PC-9 (cell line): ENCODE measurements at regions not wholly inside any gene's neighbourhood (a gene's known extent, or its start where the extent isn't known, plus 50 kb on each side); places are given as distances from the start of the nearest gene placed in this dataset.

ENCODE experiments used
- BruUV-seq: library from RNA; stranded (reverse); fragments of 400-500 nt; replicated peaks from 2 replicates; lab custom pipeline; 2021; lab: Mats Ljungman, UMichigan
- CTCF ChIA-PET: fragments of 300-600 bp; sonication (Branson Sonifier 250); formaldehyde crosslinking; loops from one replicate; lab custom pipeline; 2022; ENCODE audit warnings: antibody characterized with exemption; lab: Charles Lee
- POLR2A ChIA-PET: fragments of 300-600 bp; sonication (Branson Sonifier 250); formaldehyde crosslinking; loops from one replicate; lab custom pipeline; 2022; ENCODE audit warnings: antibody characterized with exemption; ENCODE audit not compliant: unreplicated experiment; lab: Charles Lee
- DNase-seq, 2 experiments: peaks; one replicate each; pipeline versions ENCODE4 v3.0.0 to v3.0.0-alpha.2; 2015 to 2022; ENCODE audit warnings: mixed read lengths in 1 of 2
- H2AFZ ChIP-seq: fragments of 200-600 bp; sonication (generic); 2 replicates; pipeline ENCODE4 v1.8.1; 2017; ENCODE audit warnings: antibody characterized with exemption
- H3F3A ChIP-seq: fragments of 200-600 bp; sonication (generic); 2 replicates; pipeline ENCODE4 v1.8.1; 2017; ENCODE audit warnings: antibody characterized with exemption, mild to moderate bottlenecking, low read depth; ENCODE audit not compliant: insufficient read depth
- H3K27ac ChIP-seq: fragments of 200-600 bp; sonication (generic); 2 replicates; pipeline ENCODE4 v1.6.1; 2016; ENCODE audit warnings: mixed run types
- H3K27me3 ChIP-seq: fragments of 200-600 bp; sonication (generic); 2 replicates; pipeline ENCODE4 v1.6.1; 2016; ENCODE audit warnings: low read depth, mixed run types; ENCODE audit not compliant: insufficient read depth
- H3K36me3 ChIP-seq: fragments of 200-600 bp; sonication (generic); 2 replicates; pipeline ENCODE4 v1.6.1; 2016; ENCODE audit warnings: low read depth, mixed run types
- H3K4me1 ChIP-seq: fragments of 200-600 bp; sonication (generic); replicated peaks from 2 replicates; pipeline ENCODE4 v1.6.1; 2016; ENCODE audit warnings: mixed run types; ENCODE audit not compliant: insufficient read depth
- H3K4me2 ChIP-seq: fragments of 200-600 bp; sonication (generic); 2 replicates; pipeline ENCODE4 v1.6.1; 2017; ENCODE audit warnings: mixed run types
- H3K4me3 ChIP-seq: fragments of 200-600 bp; sonication (generic); 2 replicates; pipeline ENCODE4 v1.6.1; 2016; ENCODE audit warnings: mixed run types
- H3K79me2 ChIP-seq: fragments of 200-600 bp; sonication (generic); 2 replicates; pipeline ENCODE4 v1.6.1; 2017; ENCODE audit warnings: low read depth, mixed run types
- H3K9me2 ChIP-seq: fragments of 200-600 bp; sonication (generic); 2 replicates; pipeline ENCODE4 v1.8.1; 2017; ENCODE audit warnings: mild to moderate bottlenecking; ENCODE audit not compliant: insufficient read depth
- H3K9me3 ChIP-seq: fragments of 200-600 bp; sonication (generic); 2 replicates; pipeline ENCODE4 v1.8.1; 2016; ENCODE audit warnings: low read depth; ENCODE audit not compliant: insufficient read depth
- H4K20me1 ChIP-seq: fragments of 200-600 bp; sonication (generic); 2 replicates; pipeline ENCODE4 v1.8.1; 2017; ENCODE audit not compliant: insufficient read depth
- EZH2 ChIP-seq: fragments of 200-600 bp; sonication (generic); IDR thresholded peaks from 2 replicates; pipeline ENCODE4 v1.8.0; 2017; ENCODE audit warnings: antibody characterized with exemption, low read depth
- intact Hi-C: fragments of 100-400 bp; cut with micrococcal nuclease; formaldehyde crosslinking; loops from one replicate; pipeline ENCODE4 v1.10.0; 2022; ENCODE audit not compliant: unreplicated experiment
- TF ChIP-seq, protein P1 (sequence below): fragments of 200-600 bp; sonication (generic); conservative IDR thresholded peaks from 2 replicates; pipeline ENCODE4 v1.6.1; 2017; ENCODE audit warnings: mixed run types, antibody characterized with exemption, mild to moderate bottlenecking, moderate library complexity

GRCh38 chr9:89917861-89918260 lies 313.0 kb downstream of the GADD45G start:
- intact Hi-C loops: no loop called here

GRCh38 chr9:89919171-89919681 lies 314.4 kb downstream of the GADD45G start:
- H2AFZ ChIP-seq: no peak overlapping the region
- peaks cover 71% of the 10 kb centered on the region for H3K27me3 ChIP-seq
- H3K27ac ChIP-seq: no peak overlapping the region
- CTCF ChIA-PET: no interaction called here
- no peak overlapping the region for H3K4me3 ChIP-seq
- H3K79me2 ChIP-seq: no peaks in the 10 kb centered on the region
- no peak for TF ChIP-seq EZH2
- TF ChIP-seq, protein P1, sequence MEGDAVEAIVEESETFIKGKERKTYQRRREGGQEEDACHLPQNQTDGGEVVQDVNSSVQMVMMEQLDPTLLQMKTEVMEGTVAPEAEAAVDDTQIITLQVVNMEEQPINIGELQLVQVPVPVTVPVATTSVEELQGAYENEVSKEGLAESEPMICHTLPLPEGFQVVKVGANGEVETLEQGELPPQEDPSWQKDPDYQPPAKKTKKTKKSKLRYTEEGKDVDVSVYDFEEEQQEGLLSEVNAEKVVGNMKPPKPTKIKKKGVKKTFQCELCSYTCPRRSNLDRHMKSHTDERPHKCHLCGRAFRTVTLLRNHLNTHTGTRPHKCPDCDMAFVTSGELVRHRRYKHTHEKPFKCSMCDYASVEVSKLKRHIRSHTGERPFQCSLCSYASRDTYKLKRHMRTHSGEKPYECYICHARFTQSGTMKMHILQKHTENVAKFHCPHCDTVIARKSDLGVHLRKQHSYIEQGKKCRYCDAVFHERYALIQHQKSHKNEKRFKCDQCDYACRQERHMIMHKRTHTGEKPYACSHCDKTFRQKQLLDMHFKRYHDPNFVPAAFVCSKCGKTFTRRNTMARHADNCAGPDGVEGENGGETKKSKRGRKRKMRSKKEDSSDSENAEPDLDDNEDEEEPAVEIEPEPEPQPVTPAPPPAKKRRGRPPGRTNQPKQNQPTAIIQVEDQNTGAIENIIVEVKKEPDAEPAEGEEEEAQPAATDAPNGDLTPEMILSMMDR: no peak
- intact Hi-C loops: no loop called here
- no peaks in the 10 kb centered on the region for H3K4me1 ChIP-seq
- BruUV-seq: no TSS peak
- no peaks in the 10 kb centered on the region for H3K36me3 ChIP-seq
- no peaks in the 10 kb centered on the region for H3F3A ChIP-seq
- no peaks in the 10 kb centered on the region; the same call in 1 of the 2 replicates for H3K9me3 ChIP-seq
- DNase-seq: no peak
- POLR2A ChIA-PET: no interaction called here
- no peaks in the 10 kb centered on the region for H4K20me1 ChIP-seq
- no peaks in the 10 kb centered on the region for H3K9me2 ChIP-seq
- no peak overlapping the region for H3K4me2 ChIP-seq

More at GRCh38 chr9:89917861-89918260, 313.0 kb downstream of the GADD45G start:
- Histone ChIP-seq H2AFZ (no peak overlapping the region), H4K20me1 (no peaks in the 10 kb centered on the region), H3K79me2 (no peaks in the 10 kb centered on the region), H3K9me3 (no peaks in the 10 kb centered on the region), H3K4me1 (no peaks in the 10 kb centered on the region), H3K27ac (no peak overlapping the region), H3K27me3 (peaks cover 67% of the 10 kb centered on the region), H3K9me2 (no peaks in the 10 kb centered on the region), H3K36me3 (no peaks in the 10 kb centered on the region), H3K4me3 (no peak overlapping the region), H3K4me2 (no peak overlapping the region), H3F3A (no peaks in the 10 kb centered on the region)
- POLR2A ChIA-PET: no interaction called here
- BruUV-seq: no TSS peak
- CTCF ChIA-PET: no interaction called here
- TF ChIP-seq EZH2: no peak
- TF ChIP-seq, protein P1: no peak
- DNase-seq: no peak

DNA sequence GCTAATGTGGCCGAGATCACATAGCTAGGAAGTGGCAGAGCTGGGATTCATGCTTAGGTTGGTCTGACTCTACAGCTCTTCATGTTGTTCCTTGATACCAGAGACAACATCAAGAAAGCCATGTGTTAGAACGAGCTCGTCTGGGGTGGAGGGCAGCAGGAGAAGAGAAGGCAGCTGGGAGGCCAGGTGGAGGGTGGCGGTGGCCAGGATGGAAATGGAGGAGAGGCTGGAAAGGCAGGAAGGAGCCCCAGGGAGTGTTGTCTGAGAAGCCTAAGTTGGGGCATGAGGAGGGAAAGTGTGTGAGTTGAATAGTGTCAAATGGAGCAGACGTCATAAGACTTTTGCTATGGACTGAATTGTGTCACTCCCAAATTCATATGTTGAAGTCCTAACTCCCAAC lies 315.3 kb downstream of the GADD45G start:
- no peak overlapping the region for H3K27ac ChIP-seq
- H3K9me3 ChIP-seq: no peaks in the 10 kb centered on the region; the same call in 1 of the 2 replicates
- TF ChIP-seq, protein P1: no peak
- TF ChIP-seq EZH2: no peak
- no peak for DNase-seq
- no peaks in the 10 kb centered on the region for H3F3A ChIP-seq
- no peaks in the 10 kb centered on the region for H3K79me2 ChIP-seq
- no TSS peak for BruUV-seq
- no peaks in the 10 kb centered on the region for H3K4me1 ChIP-seq
- no peaks in the 10 kb centered on the region for H3K36me3 ChIP-seq
- H4K20me1 ChIP-seq: no peaks in the 10 kb centered on the region
- ChIA-PET POLR2A (no interaction called here), CTCF (no interaction called here)
- H3K4me3 ChIP-seq: no peak overlapping the region
- H3K4me2 ChIP-seq: no peak overlapping the region
- H2AFZ ChIP-seq: no peak overlapping the region
- H3K9me2 ChIP-seq: no peaks in the 10 kb centered on the region
- H3K27me3 ChIP-seq: peaks cover 75% of the 10 kb centered on the region
- intact Hi-C loops: no loop called here
